GM18951 (cell line): ENCODE measurements at regions not wholly inside any gene's neighbourhood (a gene's known extent, or its start where the extent isn't known, plus 50 kb on each side); places are given as distances from the start of the nearest gene placed in this dataset.
"Not testable (repeated sequence)": the region's sequence is repeated elsewhere in the genome, so short reads cannot be mapped to it uniquely, and the experiment has no call there.

ENCODE experiments used
- POLR2A ChIP-seq: IDR thresholded peaks from 4 replicates; pipeline ENCODE4 v1.6.1; 2011; ENCODE audit warnings: mild to moderate bottlenecking; ENCODE audit not compliant: insufficient read length, insufficient read depth; ENCODE audit errors: extremely low read depth
- in situ Hi-C: fragments of 300-500 bp; cut with MboI; formaldehyde crosslinking; loops from one replicate; pipeline ENCODE4 v1.12.0; 2022; ENCODE audit warnings: low sequenced_read_pairs, mixed read lengths, inconsistent platforms; ENCODE audit not compliant: unreplicated experiment

- TF ChIP-seq POLR2A = no peak
- in situ Hi-C loops = no loop called here
Measured at GRCh38 chr4:28251831-28252230, 1391.2 kb downstream of the STIM2 start.

GRCh38 chr4:28254003-28254402 is 1393.4 kb downstream of the STIM2 start:
- in situ Hi-C loops = no loop called here
- TF ChIP-seq POLR2A = no peak

GRCh38 chr4:28256295-28256694 is 1395.7 kb downstream of the STIM2 start:
- in situ Hi-C loops = no loop called here
- no peak for TF ChIP-seq POLR2A

GRCh38 chr4:28259951-28260350 is 1399.3 kb downstream of the STIM2 start:
- in situ Hi-C loops = no loop called here
- no peak for TF ChIP-seq POLR2A

- in situ Hi-C loops = no loop called here
- TF ChIP-seq POLR2A = no peak
Measured at GRCh38 chr4:28267166-28267565, 1406.5 kb downstream of the STIM2 start.

GRCh38 chr4:28269426-28269825 is 1408.8 kb downstream of the STIM2 start:
- no peak for TF ChIP-seq POLR2A
- in situ Hi-C loops = no loop called here

GRCh38 chr4:28277931-28278330 is 1417.3 kb downstream of the STIM2 start:
- no peak for TF ChIP-seq POLR2A
- in situ Hi-C loops = no loop called here

GRCh38 chr4:28278676-28279075 is 1418.0 kb downstream of the STIM2 start:
- TF ChIP-seq POLR2A = no peak
- in situ Hi-C loops = no loop called here

- TF ChIP-seq POLR2A = no peak
- in situ Hi-C loops = no loop called here
Measured at GRCh38 chr4:28279249-28279648, 1418.6 kb downstream of the STIM2 start.

GRCh38 chr4:28286266-28286665 is 1425.6 kb downstream of the STIM2 start:
- in situ Hi-C loops = not testable (repeated sequence)

- in situ Hi-C loops = no loop called here
- no peak for TF ChIP-seq POLR2A
Measured at GRCh38 chr4:28287831-28288233, 1427.2 kb downstream of the STIM2 start.

- in situ Hi-C loops = no loop called here
- TF ChIP-seq POLR2A = no peak
Measured at GRCh38 chr4:28296239-28296638, 1435.6 kb downstream of the STIM2 start.

- TF ChIP-seq POLR2A = no peak
- in situ Hi-C loops = no loop called here
Measured at GRCh38 chr4:28310926-28311325, 1450.3 kb downstream of the STIM2 start.

GRCh38 chr4:28312497-28312896 is 1451.9 kb downstream of the STIM2 start:
- in situ Hi-C loops = not testable (repeated sequence)

- in situ Hi-C loops = no loop called here
- TF ChIP-seq POLR2A = no peak
Measured at GRCh38 chr4:28313729-28314713, 1453.4 kb downstream of the STIM2 start.

- in situ Hi-C loops = no loop called here
- TF ChIP-seq POLR2A = no peak
Measured at GRCh38 chr4:28317221-28317620, 1456.6 kb downstream of the STIM2 start.
